Activated CD8-positive, alpha-beta memory T cell treated with anti-CD3 and anti-CD28 coated beads for 36 hours (primary cell): ENCODE measurements at regions not wholly inside any gene's neighbourhood (a gene's known extent, or its start where the extent isn't known, plus 50 kb on each side); places are given as distances from the start of the nearest gene placed in this dataset.

Experiments used
- CTCF ChIA-PET: fragments of 350-600 bp; sonication (Branson Sonifier 250); formaldehyde crosslinking; loops from one replicate; lab custom pipeline; 2021; ENCODE audit warnings: antibody characterized with exemption; lab: Charles Lee
- POLR2A ChIA-PET: fragments of 350-600 bp; sonication (Branson Sonifier 250); formaldehyde crosslinking; loops from one replicate; lab custom pipeline; 2021; ENCODE audit warnings: antibody characterized with exemption; lab: Charles Lee

DNA sequence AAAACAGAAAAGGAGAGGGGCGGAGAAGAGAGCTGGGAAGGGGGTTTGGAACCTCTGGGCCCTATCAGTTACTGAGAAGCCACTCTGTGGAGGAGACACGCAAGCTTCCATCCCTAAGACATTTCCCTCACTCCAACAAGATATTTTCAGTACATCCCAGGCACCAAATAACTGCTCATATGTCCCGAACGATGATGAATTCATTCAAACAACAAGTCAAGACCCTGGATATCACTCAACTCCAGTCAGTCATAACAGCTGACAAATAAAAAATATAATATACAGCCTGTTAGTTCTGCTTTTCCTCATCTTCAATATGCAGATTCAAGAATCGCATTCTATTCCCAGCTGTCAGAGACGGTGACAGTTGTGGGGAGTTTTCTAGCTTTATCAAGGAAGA is 104.0 kb upstream of the ZFHX3 start:
- POLR2A ChIA-PET, result no interaction called here
- CTCF ChIA-PET, result no interaction called here

DNA sequence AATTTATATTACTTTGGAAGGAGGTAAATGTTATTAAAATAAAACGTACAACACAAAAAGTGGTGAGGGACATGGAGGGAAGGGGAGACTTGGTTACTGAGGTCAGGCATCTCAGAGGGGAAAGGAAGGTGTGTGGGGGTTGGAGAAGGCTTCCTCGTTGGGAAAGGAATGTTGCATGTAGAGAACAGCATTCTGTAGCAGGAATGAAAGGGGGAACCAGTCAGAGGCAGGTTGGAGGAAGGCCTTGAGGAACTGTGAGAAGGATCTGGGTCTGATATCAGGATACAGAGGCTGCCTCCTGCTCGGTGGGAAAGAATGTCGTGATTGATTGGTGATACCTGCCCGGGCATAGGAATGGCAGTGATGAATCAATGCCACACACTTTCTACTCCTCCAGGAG is 103.3 kb upstream of the ZFHX3 start:
- ChIA-PET POLR2A (no interaction called here), CTCF (no interaction called here)

DNA sequence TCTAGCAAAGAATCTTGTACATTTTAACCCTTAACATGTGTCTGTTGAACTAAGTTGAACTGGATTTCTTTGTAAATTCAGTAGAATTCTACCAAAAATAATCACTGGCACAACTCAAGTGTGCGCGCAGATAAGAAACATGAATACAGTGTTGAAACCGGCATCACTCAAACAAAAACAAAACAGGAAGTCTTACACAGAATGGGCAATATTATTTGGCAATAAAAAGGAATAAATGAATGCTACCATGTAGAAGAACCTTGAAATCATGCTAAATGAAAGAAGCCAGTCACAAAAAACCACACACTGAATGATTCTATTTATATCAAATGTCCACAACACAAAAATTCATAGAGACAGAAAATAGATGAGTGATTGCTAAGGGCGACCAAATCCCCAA is 102.9 kb upstream of the ZFHX3 start:
- ChIA-PET CTCF (no interaction called here), POLR2A (no interaction called here)

DNA sequence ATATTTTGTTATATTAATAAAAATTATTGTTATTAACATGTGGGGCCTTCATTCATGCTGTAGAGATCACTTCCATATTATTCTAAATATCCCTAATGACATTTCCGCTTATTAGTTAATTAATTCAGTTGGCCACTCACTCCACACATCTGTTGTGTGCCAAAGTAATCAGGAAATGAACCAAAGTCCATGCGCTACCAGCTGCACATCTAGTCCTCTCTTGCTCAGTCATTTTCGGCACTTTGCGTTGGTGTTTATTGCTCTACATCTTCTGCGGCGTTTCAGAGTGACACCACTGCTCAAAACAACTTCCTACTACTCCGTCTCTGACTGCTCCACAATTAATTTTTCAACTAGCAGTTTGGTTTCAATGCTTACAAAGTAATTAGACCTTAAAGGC is 101.4 kb upstream of the ZFHX3 start:
- POLR2A ChIA-PET, result no interaction called here
- CTCF ChIA-PET, result no interaction called here

DNA sequence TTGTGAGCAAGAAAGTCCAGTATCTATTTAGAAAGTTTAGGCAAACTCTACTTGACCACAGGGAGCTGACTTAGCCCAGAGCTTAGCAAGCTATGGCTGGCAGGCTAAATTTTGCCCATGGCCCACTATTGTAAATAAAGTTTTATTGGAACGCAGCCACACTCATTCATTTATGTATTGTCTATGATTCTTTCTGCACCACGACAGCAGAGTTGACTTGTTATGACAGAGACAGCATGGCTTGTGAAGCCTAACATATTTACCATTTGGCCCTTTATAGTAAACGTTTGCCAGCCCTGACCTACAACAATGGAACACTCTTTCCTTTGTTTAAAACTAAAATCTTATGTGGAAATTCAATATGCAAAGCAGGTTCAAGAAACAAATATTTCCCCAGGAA is 100.0 kb upstream of the ZFHX3 start:
- POLR2A ChIA-PET, result no interaction called here
- CTCF ChIA-PET, result no interaction called here

DNA sequence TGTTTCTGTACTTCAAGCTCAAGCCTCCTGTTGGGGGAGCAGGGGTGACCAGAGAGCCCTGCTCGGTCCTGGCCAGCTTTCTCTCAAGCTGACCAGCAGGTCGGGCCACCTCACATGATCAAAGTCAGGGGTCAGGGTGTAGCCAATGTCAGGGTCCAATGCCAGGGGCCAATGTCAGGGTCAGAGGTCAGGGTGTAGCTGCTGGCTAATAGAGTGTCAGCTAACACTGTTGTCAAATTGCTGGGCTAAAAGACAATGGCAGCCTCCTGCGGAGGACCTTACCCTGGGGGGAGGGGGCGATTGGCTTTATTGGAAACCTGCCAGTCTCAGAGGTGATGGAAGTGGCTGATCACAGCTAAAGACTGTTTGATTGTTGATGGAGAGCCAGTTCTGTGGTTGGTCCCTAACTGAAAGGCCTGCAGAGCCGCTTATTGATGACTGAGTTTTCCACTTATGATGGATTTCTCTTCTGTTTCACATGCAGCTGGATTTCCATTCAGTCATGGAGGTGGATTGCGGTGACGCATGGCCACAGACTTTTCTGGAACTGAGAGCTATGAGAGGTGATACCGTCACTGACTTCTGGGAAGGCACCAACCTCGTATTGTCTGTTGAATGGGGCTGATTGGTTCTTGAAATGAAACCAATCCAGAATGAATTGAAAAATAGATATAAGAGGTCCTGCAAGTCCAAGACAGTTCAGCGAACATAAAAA is 97.4 kb upstream of the ZFHX3 start:
- ChIA-PET CTCF (no interaction called here), POLR2A (no interaction called here)

DNA sequence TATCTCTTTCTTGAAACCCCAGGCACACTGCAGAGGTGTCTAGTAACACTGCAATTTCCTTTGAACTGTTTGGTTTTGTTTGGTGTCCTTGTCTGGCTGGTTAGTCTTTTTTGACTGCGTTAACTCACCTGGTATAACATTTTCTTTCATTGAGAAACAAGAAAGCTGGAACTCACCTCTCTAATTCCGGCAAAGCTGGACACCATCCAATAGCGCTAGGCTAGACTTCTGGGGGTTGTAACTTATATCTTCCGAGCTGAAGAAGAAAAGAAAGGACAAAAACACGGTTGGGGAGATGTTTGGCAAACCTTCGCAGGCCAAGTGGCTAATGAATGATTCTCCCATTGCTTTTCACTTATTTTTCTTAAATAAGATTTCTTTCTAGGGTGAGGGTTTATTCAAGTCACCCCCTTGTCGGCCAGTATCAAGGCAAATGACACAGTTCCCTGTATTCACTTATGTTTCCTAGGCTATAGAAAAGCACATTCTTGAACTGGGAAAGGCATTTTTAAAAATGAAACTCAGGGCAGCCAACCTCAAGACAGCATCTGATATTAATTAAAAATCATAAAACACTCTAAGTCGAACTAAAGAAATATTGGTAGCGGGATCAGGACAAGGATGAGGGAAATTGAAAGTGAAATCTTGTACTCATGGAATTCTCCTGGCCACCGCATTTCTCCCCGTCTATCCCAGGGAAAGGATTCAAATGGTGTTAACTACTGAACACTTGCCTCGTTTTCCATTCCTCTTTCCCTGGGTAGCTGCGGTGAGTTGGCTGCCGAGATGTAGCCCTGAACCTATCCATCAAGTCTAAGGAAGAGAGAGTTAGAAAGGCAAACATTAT is 95.9 kb upstream of the ZFHX3 start:
- ChIA-PET POLR2A (no interaction called here), CTCF (no interaction called here)

DNA sequence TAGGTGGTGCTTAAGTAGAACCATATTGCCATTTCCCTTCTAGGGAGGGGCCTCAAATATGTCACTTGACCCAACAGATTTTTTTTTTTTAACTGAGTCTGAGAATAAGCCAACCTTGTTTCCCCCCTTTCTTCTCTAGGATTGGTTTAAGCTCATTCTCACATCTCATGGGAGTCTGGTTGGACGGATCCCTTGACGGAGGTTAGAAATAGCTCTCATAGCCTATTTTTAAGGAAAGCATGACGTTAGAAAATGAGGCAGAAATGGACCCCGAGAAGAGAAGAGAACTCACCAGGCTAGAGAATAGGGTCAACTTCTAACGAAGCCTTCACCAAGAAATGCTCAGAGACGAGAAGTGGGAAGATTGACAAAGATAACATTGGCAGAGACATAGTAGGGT is 95.1 kb upstream of the ZFHX3 start:
- POLR2A ChIA-PET, result no interaction called here
- CTCF ChIA-PET, result no interaction called here

DNA sequence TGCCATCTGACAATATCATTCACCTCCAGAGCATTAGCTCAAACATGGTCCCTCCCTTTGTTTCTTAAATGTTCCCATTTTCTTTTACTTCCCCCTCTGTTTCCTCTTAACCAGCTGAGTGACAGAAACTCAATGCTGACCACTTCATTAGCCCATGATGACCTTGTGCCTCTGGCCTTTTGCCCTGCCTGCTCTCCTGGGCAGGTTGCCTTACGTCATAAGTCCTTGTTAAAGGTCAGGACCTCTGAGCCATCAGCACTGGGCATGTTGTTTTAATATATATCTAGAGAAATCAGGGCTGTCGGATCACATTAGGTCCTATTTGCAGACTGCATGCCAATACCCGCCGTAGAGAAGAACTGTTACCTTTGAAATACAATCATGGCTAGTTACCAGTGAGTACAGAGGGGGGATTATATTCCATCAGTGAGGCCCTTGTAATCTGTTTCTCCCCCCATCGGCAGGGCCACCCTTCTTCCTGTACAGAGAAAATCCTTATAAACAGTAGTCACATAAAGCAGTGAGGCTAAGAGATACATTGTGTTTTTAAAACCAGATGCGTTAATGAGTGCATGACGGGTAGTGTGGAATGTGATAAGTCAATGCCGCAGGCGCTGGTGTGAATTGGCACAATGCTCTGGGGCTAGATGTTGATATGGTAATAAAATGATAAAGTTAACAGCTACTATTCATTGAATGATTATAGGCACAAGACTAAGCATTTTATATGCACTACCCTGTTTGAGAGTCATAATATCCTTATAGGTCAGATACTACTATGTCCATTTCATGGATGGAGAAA is 94.3 kb upstream of the ZFHX3 start:
- CTCF ChIA-PET, result no interaction called here
- POLR2A ChIA-PET, result no interaction called here

DNA sequence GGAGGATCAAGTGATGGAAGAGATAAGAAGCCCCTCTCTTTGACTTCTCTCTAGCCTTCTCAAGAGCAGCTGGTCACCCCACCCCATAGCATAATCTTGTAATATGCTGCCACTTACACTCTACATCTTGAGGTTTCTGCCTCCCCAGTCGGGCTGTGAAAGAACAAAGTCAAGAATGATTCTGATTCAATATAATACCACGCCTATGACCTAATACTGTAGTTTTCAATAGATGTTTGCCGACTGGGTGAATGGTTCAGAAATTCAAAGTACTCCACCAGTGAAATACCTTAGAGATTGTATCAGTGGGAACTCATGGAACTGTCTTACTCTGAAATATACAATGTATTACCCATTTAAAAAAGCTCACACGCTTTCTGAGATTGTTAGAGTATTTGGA is 93.0 kb upstream of the ZFHX3 start:
- ChIA-PET POLR2A (no interaction called here), CTCF (no interaction called here)

DNA sequence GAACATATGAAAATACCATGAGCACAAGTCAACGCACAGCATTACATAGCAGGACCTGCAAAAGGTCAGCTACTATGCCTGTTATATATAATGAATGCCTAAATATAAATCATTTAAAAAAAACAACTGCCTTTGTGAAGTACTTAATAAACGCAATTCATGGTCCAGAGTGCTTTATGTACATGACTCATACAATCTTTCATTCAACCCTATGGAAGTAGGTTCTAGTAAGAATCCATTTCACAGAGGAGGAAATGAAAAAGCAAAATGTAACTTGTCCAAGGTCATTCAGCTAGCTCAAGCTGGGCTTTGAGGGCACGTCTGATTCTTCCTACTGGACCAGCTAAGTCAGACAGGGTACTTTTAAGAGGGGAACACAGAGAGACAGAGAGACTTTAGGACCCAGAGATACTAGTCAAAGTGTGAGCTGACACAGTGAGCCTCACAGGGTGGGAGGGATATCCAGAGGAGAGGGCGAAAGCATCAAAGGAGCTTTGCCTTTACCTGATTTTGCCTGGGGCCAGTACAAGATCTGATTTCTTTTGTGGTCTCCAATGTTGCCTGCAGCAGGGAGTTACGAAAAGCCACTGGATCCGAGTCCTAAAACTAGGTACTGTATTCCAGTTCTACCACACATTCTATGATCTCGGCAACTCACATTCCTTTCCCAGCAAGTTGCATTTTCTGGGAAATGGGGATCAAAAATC is 83.4 kb upstream of the ZFHX3 start:
- ChIA-PET POLR2A (no interaction called here), CTCF (no interaction called here)

DNA sequence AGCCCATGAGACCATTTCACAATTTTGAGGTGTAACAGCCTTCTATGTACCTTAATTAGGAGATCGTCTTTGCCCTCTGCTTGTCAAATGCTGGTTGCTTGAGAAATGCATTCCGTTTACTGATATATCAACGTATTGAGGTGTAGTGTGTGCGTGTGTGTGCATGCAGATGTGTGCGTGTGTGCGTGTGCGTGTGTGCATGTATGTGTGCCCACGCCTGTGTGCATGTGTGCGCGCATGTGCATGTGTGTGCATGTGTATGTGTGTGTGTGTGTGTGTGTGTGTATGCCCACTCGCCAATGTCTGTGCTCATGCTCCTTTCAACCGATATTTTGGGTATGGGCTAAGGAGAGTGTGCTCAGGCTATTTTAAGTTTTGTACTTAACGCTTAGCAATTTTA is 81.5 kb upstream of the ZFHX3 start:
- ChIA-PET POLR2A (no interaction called here), CTCF (interaction anchor here (0.6 kb wide), 1 partner anchor 185 kb away, joined by 4 read pairs; no protein-coding TSS in a partner anchor)

DNA sequence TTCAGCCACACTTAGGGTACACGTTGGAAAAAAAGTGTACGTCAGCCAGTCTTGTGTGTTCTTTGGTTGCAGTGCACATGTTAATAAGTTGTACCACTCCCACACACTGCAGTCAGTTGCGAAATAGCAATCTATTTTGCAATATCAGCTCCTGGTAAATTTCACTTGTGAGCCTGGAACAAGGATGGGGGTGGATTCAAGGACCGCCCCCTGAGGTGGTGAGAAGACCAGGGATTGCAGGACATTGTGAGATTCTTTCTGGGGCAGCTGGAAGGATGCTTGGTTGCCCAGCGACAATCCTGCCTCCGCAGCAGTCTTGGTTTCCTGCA is 78.6 kb upstream of the ZFHX3 start:
- ChIA-PET POLR2A (no interaction called here), CTCF (interaction anchor here (0.5 kb wide), 1 partner anchor 66 kb away, joined by 5 read pairs; no protein-coding TSS in a partner anchor)

DNA sequence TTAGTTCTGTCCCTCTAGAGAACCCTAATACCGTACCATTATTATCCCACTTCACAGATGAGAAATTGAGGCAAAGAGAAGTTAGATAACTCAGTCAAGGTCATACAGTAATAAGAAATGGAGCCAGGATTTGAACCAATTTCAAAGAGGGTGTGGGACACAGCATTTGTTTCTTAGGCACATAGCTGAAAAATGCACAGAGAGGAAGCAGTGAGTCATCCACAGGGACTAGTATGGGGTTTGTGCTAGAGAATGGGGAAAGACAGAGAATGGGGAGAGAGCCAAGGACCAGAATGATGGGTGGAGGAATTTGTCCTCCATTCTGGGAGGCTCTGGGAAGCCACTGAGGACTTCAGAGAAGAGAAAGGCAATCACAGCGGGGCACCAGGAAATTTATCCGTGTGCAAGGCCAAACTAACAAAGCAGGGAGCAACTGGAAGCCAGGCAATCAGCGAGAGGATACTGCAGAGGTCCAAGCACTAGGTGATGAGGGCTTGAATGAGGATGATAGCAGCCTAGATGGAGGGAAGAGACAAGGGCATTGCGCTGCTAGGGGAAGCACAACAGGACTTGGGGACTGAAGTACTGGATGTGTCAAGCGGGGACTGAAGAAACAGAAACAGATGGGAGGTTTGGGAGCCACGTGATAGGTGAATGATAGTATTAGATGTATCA is 78.1 kb upstream of the ZFHX3 start:
- ChIA-PET POLR2A (no interaction called here), CTCF (interaction anchor here (0.5 kb wide), 1 partner anchor 65 kb away, joined by 5 read pairs; no protein-coding TSS in a partner anchor)

DNA sequence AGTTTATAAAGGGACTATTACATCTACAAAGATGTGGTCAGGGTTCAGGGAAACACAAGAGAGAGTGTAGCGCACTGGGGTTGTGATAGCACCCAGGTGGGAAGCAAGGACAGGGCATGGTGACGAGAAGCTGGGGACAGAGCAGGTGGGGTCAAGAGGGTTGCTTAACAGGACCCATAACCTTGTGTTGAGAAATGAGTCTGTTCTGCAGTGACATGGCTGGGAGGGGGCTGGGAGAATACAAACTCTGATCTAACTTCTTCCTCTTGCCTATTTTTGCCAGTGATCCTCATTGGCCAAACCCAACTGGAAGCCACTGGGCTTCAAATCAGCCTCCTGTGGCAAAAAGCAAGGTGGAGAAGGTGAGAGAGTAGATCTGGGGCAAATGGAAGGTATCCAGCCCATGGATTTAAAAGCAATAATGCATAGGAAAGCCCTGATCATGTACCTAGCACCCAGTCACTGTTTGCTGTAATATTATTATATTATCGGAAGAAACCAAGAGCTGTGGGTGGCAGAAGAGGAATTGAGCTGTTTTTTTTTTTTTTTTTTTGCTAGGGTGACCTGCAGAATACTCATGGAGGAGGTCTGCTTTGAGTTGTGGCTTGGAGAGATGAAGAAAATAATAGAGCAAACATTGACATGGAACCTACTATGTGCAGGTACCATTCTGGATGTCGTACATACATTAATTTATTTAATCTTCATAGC is 76.9 kb upstream of the ZFHX3 start:
- POLR2A ChIA-PET, result no interaction called here

DNA sequence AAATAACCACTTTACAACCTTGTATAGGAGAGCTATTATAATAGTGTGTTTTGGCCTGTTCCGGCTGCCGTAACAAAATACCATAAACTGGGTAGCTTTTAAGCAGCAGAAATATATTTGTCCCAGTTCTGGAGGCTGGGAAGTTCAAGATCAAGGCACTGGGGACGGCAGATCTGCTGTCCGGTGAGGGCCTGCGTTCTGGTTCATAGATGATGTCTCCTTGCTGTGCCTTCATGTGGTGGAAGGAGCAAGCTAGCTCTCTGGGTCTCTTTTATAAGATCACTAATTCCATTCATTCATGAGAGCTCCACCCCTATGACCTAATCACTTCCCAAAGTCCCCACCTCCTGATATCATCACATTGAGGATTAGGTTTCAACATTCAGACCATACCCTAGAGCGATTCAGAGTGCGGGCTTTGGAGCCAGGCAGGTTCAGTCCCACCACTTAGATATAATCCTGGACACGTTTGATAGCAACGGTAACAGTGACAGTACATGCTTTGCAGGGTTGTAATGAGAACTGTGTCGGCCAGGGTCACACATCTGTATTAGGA is 76.2 kb upstream of the ZFHX3 start:
- CTCF ChIA-PET, result no interaction called here
- POLR2A ChIA-PET, result no interaction called here

More for the DNA sequence above, 76.9 kb upstream of the ZFHX3 start:
- CTCF ChIA-PET, result no interaction called here

DNA sequence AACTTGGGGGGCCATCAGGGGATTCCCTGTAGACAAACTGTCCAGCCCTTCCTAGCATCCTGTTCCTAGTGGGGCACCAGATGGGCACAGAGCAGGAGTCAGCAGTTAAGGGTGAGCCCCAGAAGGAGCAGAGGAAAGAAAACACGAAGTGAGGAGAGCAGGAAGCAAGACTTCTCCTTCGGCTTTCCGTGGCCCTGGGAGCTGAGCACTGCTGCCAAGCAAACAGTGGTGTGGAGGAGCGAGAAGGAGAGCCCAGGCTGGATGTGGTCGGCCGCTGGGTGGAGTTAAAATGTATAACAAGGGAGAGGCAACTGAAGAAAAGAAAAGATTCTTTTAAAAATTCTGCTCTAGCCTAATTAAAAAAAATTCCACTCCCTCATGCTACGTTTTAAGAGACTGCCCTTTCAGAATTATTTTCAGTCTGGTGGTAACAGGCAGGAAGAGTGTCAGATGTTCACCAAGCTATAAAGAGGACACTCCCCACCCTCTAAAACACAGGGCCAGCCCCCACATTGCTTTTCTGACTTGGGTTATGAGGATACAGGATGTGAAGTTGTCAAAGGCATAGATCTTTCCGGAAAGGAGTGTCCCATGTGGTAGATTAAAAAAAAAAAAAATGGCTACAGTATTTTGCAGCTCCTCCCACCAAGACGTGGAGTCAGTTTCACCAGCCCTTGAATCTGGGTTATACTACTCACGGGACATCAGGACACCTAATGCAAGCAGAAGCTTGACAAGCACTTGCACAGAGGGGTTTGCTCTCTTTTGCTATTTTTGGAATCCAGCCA is 74.9 kb upstream of the ZFHX3 start:
- ChIA-PET POLR2A (no interaction called here), CTCF (no interaction called here)

DNA sequence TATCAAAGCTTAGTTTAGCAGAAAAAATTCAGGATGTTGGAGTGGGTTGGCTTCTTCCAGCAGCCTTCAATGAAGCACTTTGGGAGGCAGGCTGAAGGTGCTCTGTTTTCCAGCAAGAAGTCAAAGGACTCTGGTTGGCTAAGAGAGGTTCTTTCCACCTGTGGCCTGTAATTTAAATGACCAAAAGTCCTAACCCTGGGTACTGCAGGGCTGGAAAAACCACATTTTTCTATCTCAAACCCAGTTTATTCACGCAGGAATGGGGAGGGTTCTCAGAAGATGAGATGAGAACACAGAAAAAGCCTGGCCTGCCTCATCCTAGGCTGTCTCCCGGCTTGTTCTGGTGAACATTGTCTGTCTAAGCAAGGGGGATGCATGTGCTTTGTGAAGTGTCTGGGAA is 68.6 kb upstream of the ZFHX3 start:
- ChIA-PET CTCF (no interaction called here), POLR2A (no interaction called here)
